Fibroblast of lung (primary cell): ENCODE measurements at regions not wholly inside any gene's neighbourhood (a gene's known extent, or its start where the extent isn't known, plus 50 kb on each side); places are given as distances from the start of the nearest gene placed in this dataset.

Source experiments
- EZH2 ChIP-seq: IDR thresholded peaks from 2 replicates; pipeline ENCODE4 v1.5.1; 2012; ENCODE audit warnings: low read length, control low read depth, mild to moderate bottlenecking; ENCODE audit errors: missing control alignments
- TF ChIP-seq, protein P1 (sequence below), 2 donors: IDR thresholded peaks in 1 of 2; conservative IDR thresholded peaks in 1 of 2; 1 replicate in 1 of 2; 2 replicates in 1 of 2; pipeline ENCODE4 v1.5.1; 2011 to 2012; ENCODE audit warnings: low read length in 2 of 2, control low read depth in 1 of 2, inconsistent platforms in 1 of 2, low read depth in 1 of 2, mild to moderate bottlenecking in 1 of 2

DNA sequence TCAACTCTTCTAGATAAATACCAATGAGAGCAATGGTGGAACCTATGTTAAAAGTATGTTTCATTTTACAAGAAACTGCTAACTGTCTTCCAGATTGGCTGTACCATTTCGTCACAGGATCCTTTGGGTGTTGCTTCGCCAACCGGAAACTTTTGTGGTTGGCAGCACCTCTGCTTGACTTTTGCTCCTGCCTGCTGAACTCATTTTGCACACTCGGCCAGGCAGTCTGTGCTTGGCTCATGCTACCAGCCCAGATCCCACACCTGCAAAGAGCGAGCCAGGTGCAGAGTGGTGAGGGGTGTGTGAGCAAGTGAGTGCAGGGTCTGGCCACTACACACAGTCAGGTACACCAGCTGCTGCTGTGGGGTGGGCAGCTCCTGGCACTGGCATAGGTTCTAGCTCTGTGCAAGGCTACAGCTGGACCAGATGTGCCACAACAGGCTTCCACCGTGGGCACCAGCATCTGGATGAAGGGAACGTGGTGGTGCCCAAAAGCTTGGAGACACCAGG is 422.3 kb downstream of the PRR16 start:
- no peak for TF ChIP-seq EZH2
- TF ChIP-seq, protein P1, sequence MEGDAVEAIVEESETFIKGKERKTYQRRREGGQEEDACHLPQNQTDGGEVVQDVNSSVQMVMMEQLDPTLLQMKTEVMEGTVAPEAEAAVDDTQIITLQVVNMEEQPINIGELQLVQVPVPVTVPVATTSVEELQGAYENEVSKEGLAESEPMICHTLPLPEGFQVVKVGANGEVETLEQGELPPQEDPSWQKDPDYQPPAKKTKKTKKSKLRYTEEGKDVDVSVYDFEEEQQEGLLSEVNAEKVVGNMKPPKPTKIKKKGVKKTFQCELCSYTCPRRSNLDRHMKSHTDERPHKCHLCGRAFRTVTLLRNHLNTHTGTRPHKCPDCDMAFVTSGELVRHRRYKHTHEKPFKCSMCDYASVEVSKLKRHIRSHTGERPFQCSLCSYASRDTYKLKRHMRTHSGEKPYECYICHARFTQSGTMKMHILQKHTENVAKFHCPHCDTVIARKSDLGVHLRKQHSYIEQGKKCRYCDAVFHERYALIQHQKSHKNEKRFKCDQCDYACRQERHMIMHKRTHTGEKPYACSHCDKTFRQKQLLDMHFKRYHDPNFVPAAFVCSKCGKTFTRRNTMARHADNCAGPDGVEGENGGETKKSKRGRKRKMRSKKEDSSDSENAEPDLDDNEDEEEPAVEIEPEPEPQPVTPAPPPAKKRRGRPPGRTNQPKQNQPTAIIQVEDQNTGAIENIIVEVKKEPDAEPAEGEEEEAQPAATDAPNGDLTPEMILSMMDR (conservative IDR thresholded peaks at IDR 0.05 in 1 of 2, IDR thresholded peaks at IDR 0.05 in 1 of 2; ENCODE audit: low read depth in 1 of 2, low read length in 2 of 2) = no peak
